ENCODE measurements at regions not wholly inside any gene's neighbourhood (a gene's known extent, or its start where the extent isn't known, plus 50 kb on each side); places are given as distances from the start of the nearest gene placed in this dataset.
"Not testable (repeated sequence)": the region's sequence is repeated elsewhere in the genome, so short reads cannot be mapped to it uniquely, and the experiment has no call there.

DNA sequence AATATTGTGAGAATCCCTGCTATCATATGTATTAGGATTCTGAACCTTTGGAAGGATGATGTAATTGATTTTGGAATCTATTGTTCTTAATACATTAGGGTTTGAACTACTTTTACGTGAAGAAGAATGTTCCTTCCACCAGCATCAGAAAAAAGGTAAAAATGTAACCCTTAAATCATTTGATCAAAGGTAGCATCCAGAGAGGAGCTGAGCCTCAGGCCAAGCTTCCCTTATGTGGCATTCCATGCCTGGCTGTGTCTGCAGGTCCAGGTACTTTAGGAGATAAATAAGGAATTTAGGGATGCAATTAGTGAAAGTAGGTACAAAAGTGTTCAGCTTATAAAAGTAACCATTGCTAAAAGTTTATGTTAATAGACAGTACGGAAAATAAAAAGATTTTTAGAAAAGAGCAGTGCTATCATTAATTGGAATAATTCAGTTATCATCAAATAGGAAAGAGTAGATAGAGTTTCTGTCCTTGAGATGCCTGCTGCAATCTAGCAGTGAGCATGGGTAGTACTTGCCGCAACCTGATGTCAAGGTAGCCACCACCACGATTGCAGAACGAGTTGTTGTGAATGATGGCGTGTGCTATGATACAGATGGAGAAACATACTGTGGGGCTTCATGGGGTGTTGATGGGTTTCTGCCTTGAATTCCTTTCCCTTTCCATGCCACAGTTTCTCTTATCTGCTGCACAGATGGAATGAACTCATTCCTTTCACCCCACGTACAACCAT is 228.8 kb downstream of the GATA3 start:
- Histone ChIP-seq H3K36me3 (ENCODE audit: control insufficient read depth, insufficient read depth, low read length, severe bottlenecking) (no peaks in the 10 kb centered on the region), H3K4me1 (ENCODE audit: control insufficient read depth, insufficient read depth, low read length) (peaks cover 4% of the 10 kb centered on the region), H3K9me3 (ENCODE audit: control insufficient read depth, low read length) (no peaks in the 10 kb centered on the region), H3K9ac (ENCODE audit: low read length) (no peak overlapping the region), H3K27me3 (replicated peaks; ENCODE audit: control insufficient read depth, insufficient read depth, low read length) (peaks cover 3% of the 10 kb centered on the region), H3K4me3 (ENCODE audit: low read length) (no peak overlapping the region)
- no peak for DNase-seq (ENCODE audit: low read depth)

DNA sequence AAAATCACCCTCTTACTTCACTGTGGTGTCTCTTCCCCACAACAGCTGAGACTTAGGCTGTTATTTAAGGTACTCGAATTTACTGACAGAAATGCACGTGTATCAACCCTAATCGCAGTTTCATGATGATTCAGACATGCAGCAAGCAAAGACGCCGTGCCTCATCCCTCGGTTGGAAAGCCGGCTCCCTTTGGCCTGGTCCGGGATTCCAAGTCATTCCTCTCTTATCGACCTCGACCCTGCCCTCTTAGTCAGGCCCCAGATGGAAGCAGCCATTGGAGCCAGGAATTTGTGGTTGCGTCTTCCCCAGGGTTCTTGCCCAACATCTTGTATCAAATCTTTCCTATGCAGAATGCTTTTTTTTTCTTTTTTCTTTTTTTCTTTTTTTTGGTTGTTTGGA is 229.5 kb downstream of the GATA3 start:
- H3K27me3 ChIP-seq (replicated peaks; ENCODE audit: control insufficient read depth, insufficient read depth, low read length), result peaks cover 3% of the 10 kb centered on the region
- H3K9me3 ChIP-seq (ENCODE audit: control insufficient read depth, low read length), result no peaks in the 10 kb centered on the region
- H3K9ac ChIP-seq (ENCODE audit: low read length), result no peak overlapping the region
- H3K4me3 ChIP-seq (ENCODE audit: low read length), result no peak overlapping the region
- DNase-seq (ENCODE audit: low read depth), result no peak
- H3K36me3 ChIP-seq (ENCODE audit: control insufficient read depth, insufficient read depth, low read length, severe bottlenecking), result no peaks in the 10 kb centered on the region
- H3K4me1 ChIP-seq (ENCODE audit: control insufficient read depth, insufficient read depth, low read length), result peaks cover 4% of the 10 kb centered on the region

DNA sequence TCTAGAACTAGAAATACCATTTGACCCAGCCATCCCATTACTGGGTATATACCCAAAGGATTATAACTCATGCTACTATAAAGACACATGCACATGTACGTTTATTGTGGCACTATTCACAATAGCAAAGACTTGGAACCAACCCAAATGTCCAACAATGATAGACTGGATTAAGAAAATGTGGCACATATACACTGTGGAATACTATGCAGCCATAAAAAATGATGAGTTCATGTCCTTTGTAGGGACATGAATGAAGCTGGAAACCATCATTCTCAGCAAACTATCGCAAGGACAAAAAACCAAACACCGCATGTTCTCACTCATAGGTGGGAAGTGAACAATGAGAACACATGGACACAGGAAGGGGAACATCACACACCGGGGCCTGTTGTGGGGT is 231.5 kb downstream of the GATA3 start:
- H3K36me3 ChIP-seq (ENCODE audit: control insufficient read depth, insufficient read depth, low read length, severe bottlenecking); H3K9ac ChIP-seq (ENCODE audit: low read length); DNase-seq (ENCODE audit: low read depth); H3K27me3 ChIP-seq (replicated peaks; ENCODE audit: control insufficient read depth, insufficient read depth, low read length); H3K4me3 ChIP-seq (ENCODE audit: low read length); H3K4me1 ChIP-seq (ENCODE audit: control insufficient read depth, insufficient read depth, low read length); H3K9me3 ChIP-seq (ENCODE audit: control insufficient read depth, low read length): not testable (repeated sequence)

DNA sequence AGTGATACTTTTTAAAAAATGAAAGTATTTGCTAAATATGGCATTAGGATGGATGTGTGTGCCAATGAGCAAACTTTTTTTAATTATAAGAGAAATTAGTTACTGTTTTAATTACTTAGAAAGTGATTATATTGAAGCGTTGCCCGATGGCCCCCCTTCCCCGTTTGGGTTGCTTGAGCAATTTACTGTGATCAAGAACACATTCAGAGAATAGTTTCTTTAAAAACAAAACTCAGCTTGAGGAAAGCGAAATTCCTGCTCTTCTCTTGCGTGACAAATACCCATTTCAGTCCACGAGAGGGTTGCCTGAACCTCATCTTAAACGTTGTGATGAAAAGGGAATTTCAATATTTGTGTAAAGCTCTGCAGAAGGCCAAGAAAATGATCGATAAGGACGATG is 234.1 kb downstream of the GATA3 start:
- no peaks in the 10 kb centered on the region for H3K9me3 ChIP-seq (ENCODE audit: control insufficient read depth, low read length)
- no peak overlapping the region for H3K9ac ChIP-seq (ENCODE audit: low read length)
- H3K36me3 ChIP-seq (ENCODE audit: control insufficient read depth, insufficient read depth, low read length, severe bottlenecking), result no peaks in the 10 kb centered on the region
- H3K27me3 ChIP-seq (replicated peaks; ENCODE audit: control insufficient read depth, insufficient read depth, low read length), result no peaks in the 10 kb centered on the region
- no peaks in the 10 kb centered on the region for H3K4me1 ChIP-seq (ENCODE audit: control insufficient read depth, insufficient read depth, low read length)
- DNase-seq (ENCODE audit: low read depth), result no peak
- no peak overlapping the region for H3K4me3 ChIP-seq (ENCODE audit: low read length)

DNA sequence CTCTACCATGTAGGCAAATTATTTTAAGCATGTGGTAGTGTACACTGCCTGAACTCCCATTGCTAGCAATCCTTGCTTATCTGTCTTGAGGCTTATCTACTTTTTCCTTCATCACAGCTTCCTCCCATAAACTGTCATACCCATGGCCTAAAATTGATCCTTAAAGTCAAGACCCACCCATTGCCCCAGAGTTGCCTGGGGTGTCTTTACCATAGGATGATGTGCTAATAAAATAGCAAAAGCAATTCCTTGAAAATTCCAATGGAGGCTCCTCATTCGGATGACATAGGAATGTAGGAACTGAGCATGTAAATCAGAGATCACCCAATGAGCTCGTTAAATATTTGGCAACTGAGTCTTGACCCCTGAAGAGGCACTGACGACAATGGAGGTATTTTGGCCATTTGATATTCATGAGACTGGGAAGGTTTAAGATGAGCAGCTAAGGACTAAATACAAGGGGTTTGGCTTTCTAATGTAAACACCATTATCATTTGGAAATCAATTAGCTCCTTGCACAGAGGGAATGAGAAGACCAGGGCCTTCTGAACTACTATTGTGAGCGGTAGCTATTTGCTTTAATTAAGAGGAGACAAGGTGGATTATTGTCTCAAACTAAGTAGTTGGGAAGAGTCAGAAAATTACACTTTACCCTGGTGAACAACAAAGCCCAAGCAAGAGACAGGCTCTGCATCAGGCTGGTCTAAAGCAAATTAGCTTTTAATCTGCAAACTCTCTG is 234.9 kb downstream of the GATA3 start:
- DNase-seq (ENCODE audit: low read depth), result no peak
- Histone ChIP-seq H3K4me1 (ENCODE audit: control insufficient read depth, insufficient read depth, low read length) (no peaks in the 10 kb centered on the region), H3K4me3 (ENCODE audit: low read length) (no peak overlapping the region), H3K36me3 (ENCODE audit: control insufficient read depth, insufficient read depth, low read length, severe bottlenecking) (no peaks in the 10 kb centered on the region), H3K9me3 (ENCODE audit: control insufficient read depth, low read length) (no peaks in the 10 kb centered on the region), H3K27me3 (replicated peaks; ENCODE audit: control insufficient read depth, insufficient read depth, low read length) (no peaks in the 10 kb centered on the region), H3K9ac (ENCODE audit: low read length) (no peak overlapping the region)

DNA sequence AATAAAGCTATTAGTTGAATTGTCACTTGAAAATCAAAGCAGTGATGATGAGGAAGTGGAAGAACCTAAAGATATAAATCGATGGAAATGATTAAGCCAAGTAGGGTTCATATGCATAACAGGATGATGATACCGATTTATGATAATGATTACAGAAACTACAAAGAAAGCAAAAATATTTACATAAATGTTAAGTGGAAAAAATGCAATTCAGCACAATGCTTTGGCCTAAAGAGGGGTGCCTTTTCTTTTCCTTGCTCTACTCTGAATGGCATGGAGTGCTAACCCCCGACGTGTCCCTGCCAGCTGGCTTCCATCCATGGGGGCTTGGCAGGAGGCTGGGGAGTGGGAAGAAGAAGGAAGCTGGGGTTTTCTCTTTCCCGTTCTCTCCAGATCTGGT is 240.3 kb downstream of the GATA3 start:
- Histone ChIP-seq H3K36me3 (ENCODE audit: control insufficient read depth, insufficient read depth, low read length, severe bottlenecking) (no peaks in the 10 kb centered on the region), H3K4me1 (ENCODE audit: control insufficient read depth, insufficient read depth, low read length) (no peaks in the 10 kb centered on the region), H3K9me3 (ENCODE audit: control insufficient read depth, low read length) (no peaks in the 10 kb centered on the region), H3K9ac (ENCODE audit: low read length) (no peak overlapping the region), H3K4me3 (ENCODE audit: low read length) (no peak overlapping the region), H3K27me3 (replicated peaks; ENCODE audit: control insufficient read depth, insufficient read depth, low read length) (peaks cover 24% of the 10 kb centered on the region)
- no peak for DNase-seq (ENCODE audit: low read depth)

DNA sequence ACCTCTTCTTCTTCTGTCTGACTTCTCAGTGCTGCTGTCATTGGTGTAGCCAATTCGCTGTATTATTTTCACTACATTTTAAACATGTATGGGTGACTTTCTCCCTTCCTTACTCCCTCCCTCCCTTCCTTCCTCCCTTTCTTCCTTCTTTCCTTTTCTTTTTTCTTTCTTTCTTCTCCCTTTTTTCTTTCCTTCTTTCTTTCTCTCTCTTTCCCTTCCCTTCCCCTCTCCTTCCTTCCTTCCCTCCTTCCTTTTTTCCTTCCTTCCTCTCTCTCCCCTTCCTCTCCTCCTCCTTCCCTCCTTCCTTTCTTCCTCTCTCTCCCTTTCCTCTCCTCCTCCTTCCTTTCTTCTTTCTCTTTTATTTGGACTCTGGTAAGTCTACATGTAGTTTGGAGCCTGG is 240.8 kb downstream of the GATA3 start:
- peaks cover 24% of the 10 kb centered on the region for H3K27me3 ChIP-seq (replicated peaks; ENCODE audit: control insufficient read depth, insufficient read depth, low read length)
- DNase-seq (ENCODE audit: low read depth), result no peak

DNA sequence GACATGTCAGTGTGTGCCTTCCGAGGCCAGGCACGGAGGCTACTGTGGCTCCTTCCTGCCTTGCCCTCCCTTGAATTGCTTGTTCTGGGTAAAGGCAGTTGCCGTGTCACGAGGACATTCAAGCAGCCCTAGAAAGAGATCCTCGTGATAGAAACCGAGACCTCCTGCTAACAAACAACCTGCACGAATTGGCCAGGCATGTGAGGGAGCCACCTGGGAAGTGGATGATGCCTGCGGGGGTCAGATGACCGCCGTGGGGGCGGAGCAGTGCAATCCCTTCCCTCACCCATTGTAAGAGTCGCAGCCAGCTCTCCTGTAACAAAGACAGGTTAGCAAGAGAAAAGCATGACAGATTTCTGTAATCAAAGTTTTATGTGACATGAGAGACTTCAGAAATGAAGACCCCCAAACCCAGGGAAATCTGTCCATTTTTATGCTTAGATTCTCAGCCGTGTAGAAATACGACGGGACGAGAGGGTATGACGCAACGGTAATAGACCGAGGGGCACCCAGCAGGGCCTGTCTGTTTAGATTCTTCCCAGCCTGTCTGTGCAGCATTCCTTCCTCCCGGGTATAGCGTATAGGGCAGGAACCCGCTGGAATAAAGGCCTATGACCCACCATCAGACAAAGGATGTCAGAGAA is 241.7 kb downstream of the GATA3 start:
- Histone ChIP-seq H3K36me3 (ENCODE audit: control insufficient read depth, insufficient read depth, low read length, severe bottlenecking) (no peaks in the 10 kb centered on the region), H3K27me3 (replicated peaks; ENCODE audit: control insufficient read depth, insufficient read depth, low read length) (peaks cover 24% of the 10 kb centered on the region), H3K4me3 (ENCODE audit: low read length) (no peak overlapping the region), H3K4me1 (ENCODE audit: control insufficient read depth, insufficient read depth, low read length) (no peaks in the 10 kb centered on the region), H3K9me3 (ENCODE audit: control insufficient read depth, low read length) (no peaks in the 10 kb centered on the region), H3K9ac (ENCODE audit: low read length) (no peak overlapping the region)
- no peak for DNase-seq (ENCODE audit: low read depth)

More for the DNA sequence above, 240.8 kb downstream of the GATA3 start:
- Histone ChIP-seq H3K4me1 (ENCODE audit: control insufficient read depth, insufficient read depth, low read length) (no peaks in the 10 kb centered on the region), H3K9ac (ENCODE audit: low read length) (no peak overlapping the region), H3K9me3 (ENCODE audit: control insufficient read depth, low read length) (no peaks in the 10 kb centered on the region), H3K4me3 (ENCODE audit: low read length) (no peak overlapping the region), H3K36me3 (ENCODE audit: control insufficient read depth, insufficient read depth, low read length, severe bottlenecking) (no peaks in the 10 kb centered on the region)

DNA sequence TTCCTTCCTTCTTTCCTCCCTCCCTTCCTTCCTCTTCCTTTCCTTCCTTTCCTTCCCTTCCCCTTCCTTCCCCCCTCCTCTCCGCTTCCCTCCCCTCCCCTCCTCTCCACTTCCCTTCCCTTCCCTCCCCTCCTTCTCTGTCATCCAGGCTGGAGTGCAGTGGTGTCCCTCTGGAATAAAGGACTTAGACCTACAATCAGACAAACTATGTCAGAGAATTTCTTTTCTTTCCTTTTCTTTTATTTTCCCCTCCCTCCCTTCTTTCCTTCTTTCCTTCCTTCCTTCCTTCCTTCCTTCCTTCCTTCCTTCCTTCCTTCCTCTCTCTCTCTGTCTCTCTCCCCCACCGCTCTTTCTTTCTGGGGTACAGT is 242.2 kb downstream of the GATA3 start:
- Histone ChIP-seq H3K4me1 (ENCODE audit: control insufficient read depth, insufficient read depth, low read length) (no peaks in the 10 kb centered on the region), H3K27me3 (replicated peaks; ENCODE audit: control insufficient read depth, insufficient read depth, low read length) (peaks cover 24% of the 10 kb centered on the region), H3K36me3 (ENCODE audit: control insufficient read depth, insufficient read depth, low read length, severe bottlenecking) (no peaks in the 10 kb centered on the region), H3K4me3 (ENCODE audit: low read length) (no peak overlapping the region), H3K9me3 (ENCODE audit: control insufficient read depth, low read length) (no peaks in the 10 kb centered on the region), H3K9ac (ENCODE audit: low read length) (no peak overlapping the region)
- DNase-seq (ENCODE audit: low read depth), result no peak

DNA sequence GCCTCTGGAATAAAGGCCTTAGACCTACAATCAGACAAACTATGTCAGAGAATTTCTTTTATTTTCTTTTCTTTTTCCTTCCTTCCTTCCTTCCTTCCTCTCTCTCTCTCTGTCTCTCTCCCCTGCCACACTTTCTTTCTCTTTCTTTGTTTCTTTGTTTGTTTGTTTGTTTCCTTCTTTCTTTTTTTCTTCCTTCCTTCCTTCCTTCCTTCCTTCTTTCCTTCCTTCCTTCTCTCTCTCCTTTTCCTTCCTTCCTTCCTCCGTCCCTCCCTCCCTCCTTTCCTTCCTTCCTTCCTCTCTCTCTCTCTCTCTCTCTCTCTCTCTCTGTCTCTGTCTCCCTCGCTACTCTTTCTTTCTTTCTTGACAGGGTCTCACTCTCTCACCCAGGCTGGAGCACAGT is 242.6 kb downstream of the GATA3 start:
- H3K4me1 ChIP-seq (ENCODE audit: control insufficient read depth, insufficient read depth, low read length), result no peaks in the 10 kb centered on the region
- DNase-seq (ENCODE audit: low read depth), result no peak
- H3K36me3 ChIP-seq (ENCODE audit: control insufficient read depth, insufficient read depth, low read length, severe bottlenecking), result no peaks in the 10 kb centered on the region
- H3K9ac ChIP-seq (ENCODE audit: low read length), result no peak overlapping the region
- no peaks in the 10 kb centered on the region for H3K9me3 ChIP-seq (ENCODE audit: control insufficient read depth, low read length)
- no peak overlapping the region for H3K4me3 ChIP-seq (ENCODE audit: low read length)
- H3K27me3 ChIP-seq (replicated peaks; ENCODE audit: control insufficient read depth, insufficient read depth, low read length), result peaks cover 24% of the 10 kb centered on the region

DNA sequence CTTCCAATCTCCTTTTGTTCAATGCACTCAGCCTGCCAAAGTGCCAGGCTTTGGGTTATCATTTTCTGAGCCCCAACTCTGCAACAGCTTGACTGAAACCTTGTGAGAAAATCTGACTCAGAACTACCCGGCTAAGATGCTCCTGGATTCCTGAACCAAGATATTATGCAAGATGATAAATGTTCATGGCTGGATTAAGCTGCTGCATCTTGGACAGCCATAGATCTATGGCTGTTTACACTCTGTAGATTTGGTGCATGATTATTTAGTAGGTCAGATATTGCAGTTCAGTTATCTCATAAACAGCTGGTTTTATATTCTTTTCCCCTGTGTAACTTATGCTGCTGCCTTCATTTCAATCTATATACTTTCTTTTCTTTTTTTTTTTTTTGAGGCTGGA is 243.5 kb downstream of the GATA3 start:
- H3K27me3 ChIP-seq (replicated peaks; ENCODE audit: control insufficient read depth, insufficient read depth, low read length), result peaks cover 24% of the 10 kb centered on the region
- no peaks in the 10 kb centered on the region for H3K4me1 ChIP-seq (ENCODE audit: control insufficient read depth, insufficient read depth, low read length)
- no peaks in the 10 kb centered on the region for H3K9me3 ChIP-seq (ENCODE audit: control insufficient read depth, low read length)
- H3K36me3 ChIP-seq (ENCODE audit: control insufficient read depth, insufficient read depth, low read length, severe bottlenecking), result no peaks in the 10 kb centered on the region
- no peak for DNase-seq (ENCODE audit: low read depth)
- H3K4me3 ChIP-seq (ENCODE audit: low read length), result no peak overlapping the region
- no peak overlapping the region for H3K9ac ChIP-seq (ENCODE audit: low read length)
